GM12865 (cell line): ENCODE measurements at regions not wholly inside any gene's neighbourhood (a gene's known extent, or its start where the extent isn't known, plus 50 kb on each side); places are given as distances from the start of the nearest gene placed in this dataset.

Source experiments
- DNase-seq: peaks from one replicate; pipeline ENCODE4 v3.0.0; 2010; ENCODE audit warnings: low read depth
- H3K4me3 ChIP-seq: 2 replicates; pipeline ENCODE4 v1.5.1; 2011; ENCODE audit warnings: mild to moderate bottlenecking, low read depth, low read length, control low read depth
- CTCF ChIP-seq: IDR thresholded peaks from 2 replicates; pipeline ENCODE4 v1.5.1; 2011; ENCODE audit warnings: low read length, control low read depth, low read depth, inconsistent platforms; ENCODE audit not compliant: insufficient read depth; ENCODE audit errors: missing control alignments

DNA sequence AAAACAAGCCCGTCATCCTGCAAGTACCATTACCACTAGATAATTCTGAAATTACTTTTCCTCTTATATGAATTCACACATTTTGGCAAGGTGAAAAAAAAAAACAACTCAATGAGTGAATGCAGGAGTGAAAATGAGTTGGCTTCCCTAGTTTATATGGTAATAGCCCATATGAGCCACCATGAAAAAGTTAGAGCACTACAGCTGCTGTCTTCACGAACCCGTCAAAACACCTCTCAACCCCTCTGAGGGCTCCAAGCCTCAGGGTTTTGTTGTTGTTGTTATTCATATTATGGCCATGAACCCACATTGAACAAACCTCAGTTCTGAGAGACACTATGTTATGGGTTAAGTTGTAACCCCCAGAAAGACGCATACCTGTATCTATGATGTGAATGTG is 289.9 kb upstream of the CAND1 start:
- TF ChIP-seq CTCF: no peak
- no peak overlapping the region for H3K4me3 ChIP-seq
- DNase-seq: no peak

- DNase-seq: no peak
- no peak overlapping the region for H3K4me3 ChIP-seq
- TF ChIP-seq CTCF: no peak
These were observed 285.1 kb upstream of the CAND1 start for GRCh38 chr12:66984077-66984476.

DNA sequence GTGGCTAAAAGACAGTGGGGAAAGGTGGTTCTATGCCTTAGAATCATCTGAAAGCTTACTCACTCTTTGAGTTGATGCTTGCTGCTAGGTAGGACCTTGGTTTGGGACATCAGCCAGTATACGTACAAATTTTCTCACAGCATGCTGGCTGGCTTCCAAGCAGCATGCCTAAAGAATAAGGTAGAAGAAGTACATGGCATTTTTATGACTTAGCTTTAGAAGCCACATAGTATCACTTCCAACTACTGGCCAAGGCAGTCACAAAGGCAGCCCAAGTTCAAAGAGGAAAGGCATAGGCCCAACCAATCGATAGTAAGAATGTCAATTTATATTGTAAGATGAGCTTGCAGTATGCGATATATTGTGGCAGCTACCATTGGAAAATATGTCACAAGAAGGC is 284.2 kb upstream of the CAND1 start:
- DNase-seq: no peak
- TF ChIP-seq CTCF: no peak
- H3K4me3 ChIP-seq: no peak overlapping the region

- no peak for DNase-seq
- TF ChIP-seq CTCF: no peak
- no peak overlapping the region for H3K4me3 ChIP-seq
These were observed 270.0 kb upstream of the CAND1 start for GRCh38 chr12:66999141-66999540.

DNA sequence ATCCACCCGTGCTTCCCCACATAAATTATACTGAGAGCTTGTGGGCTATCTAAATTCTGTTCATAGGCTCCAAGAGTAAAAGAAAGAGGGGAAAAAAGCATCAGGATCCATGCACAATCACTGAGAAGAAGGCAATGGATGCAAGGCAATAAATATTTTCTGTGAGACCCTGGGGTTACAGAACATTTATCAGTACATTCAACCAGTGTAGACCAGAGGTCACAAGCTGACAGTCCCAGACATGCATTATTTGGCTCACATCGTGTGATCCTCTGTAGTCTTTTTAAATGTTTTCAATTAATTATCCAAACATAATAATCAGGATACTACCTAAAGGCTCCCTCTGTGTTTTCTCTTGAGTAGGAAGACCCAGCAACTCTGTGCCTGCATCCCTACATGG is 267.9 kb upstream of the CAND1 start:
- no peak for TF ChIP-seq CTCF
- H3K4me3 ChIP-seq: no peak overlapping the region
- DNase-seq: no peak

- no peak for TF ChIP-seq CTCF
- no peak for DNase-seq
- H3K4me3 ChIP-seq: no peak overlapping the region
These were observed 266.4 kb upstream of the CAND1 start for GRCh38 chr12:67002720-67003119.

DNA sequence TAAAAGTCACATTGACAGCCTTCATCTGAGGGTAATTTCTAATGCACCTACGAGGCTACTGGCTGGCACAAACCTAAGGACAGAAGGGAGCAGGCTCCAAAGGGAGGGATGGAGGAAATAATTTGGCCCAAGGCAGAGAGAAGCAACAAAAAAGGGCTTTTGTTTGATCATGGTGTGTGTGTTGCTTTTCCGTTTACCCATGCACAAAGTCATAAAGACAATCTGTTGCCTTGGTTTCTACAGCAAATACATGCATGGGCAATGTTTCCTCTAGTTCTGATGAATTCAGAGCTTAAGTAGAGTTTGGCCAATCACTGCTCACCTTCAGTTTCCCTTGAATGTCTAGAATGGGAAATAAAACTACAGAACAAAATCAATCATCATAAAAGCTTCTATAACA is 262.5 kb upstream of the CAND1 start:
- no peak for TF ChIP-seq CTCF
- no peak overlapping the region for H3K4me3 ChIP-seq
- no peak for DNase-seq
